ENCODE measurements at regions not wholly inside any gene's neighbourhood (a gene's known extent, or its start where the extent isn't known, plus 50 kb on each side); places are given as distances from the start of the nearest gene placed in this dataset.
"Not testable (repeated sequence)": the region's sequence is repeated elsewhere in the genome, so short reads cannot be mapped to it uniquely, and the experiment has no call there.

DNA sequence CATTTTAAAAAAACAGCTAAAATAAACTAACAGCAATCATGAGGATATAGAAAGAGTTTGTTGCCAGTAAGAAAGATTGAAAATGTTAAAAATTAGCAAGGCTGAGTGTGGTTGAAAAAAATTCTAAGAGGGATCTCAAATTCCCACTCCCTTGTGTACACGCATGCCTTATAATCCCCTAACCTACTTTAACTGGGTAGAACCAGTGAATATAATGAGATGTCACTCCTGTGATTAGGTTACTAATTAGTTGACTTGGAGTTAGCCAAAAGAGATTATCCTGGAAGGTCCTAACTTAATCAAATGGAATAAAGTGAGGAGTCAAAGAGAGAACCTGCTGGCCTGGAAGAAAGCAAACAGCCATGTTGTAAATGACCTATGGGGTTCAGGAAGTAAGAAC lies 286.0 kb upstream of the TGFBR2 start:
- Mint-ChIP-seq H3K27ac (no peak overlapping the region), H3K36me3 (ENCODE audit: low read depth) (no peaks in the 10 kb centered on the region), H3K4me1 (ENCODE audit: low read depth) (peaks cover 6% of the 10 kb centered on the region), H3K9me3 (no peaks in the 10 kb centered on the region), H3K4me3 (no peak overlapping the region), H3K27me3 (no peaks in the 10 kb centered on the region)
- intact Hi-C loops (cut with micrococcal nuclease): no loop called here

GRCh38 chr3:30321065-30321464 lies 285.3 kb upstream of the TGFBR2 start:
- Mint-ChIP-seq H3K36me3 (ENCODE audit: low read depth) (no peaks in the 10 kb centered on the region), H3K27ac (no peak overlapping the region), H3K4me3 (no peak overlapping the region), H3K4me1 (ENCODE audit: low read depth) (no peaks in the 10 kb centered on the region), H3K27me3 (no peaks in the 10 kb centered on the region), H3K9me3 (no peaks in the 10 kb centered on the region)
- intact Hi-C loops (cut with micrococcal nuclease): no loop called here

DNA sequence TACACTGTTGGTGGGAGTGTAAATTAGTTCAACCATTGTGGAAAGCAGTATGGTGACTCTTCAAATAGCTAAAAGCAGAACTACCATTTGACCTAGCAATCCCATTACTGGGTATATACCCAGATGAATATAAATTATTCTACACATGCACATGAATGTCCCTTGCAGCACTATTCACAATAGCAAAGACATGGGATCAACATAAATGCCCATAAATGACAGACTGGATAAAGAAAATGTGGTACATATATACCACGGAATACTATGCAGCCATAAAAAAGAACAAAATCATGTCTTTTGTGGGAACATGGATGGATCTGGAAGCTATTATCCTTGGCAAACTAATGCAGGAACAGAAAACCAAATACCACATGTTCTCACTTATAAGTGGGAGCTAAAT lies 282.8 kb upstream of the TGFBR2 start:
- H3K9me3 Mint-ChIP-seq; intact Hi-C loops (cut with micrococcal nuclease): not testable (repeated sequence)

DNA sequence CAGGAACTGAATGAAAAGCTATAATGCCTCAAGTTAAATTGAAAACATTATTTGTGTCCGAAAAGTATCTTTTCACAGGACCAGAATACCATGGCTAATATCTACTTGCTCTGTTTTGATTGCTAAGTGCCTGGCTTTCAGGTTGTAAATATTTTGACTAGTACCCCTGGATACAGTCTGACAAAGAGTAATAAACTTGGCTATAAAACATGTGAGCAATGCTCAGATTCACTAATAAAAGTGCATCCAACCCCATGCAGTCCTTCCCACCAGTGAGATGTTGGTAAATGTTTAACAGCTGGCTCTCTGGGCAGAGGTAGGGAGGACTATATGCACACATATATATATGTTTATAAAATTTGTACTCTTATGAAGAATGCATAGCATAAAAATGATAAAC lies 281.8 kb upstream of the TGFBR2 start:
- no peak overlapping the region for H3K4me3 Mint-ChIP-seq
- H3K27ac Mint-ChIP-seq: no peak overlapping the region
- H3K27me3 Mint-ChIP-seq: no peaks in the 10 kb centered on the region
- intact Hi-C loops (cut with micrococcal nuclease): no loop called here
- H3K4me1 Mint-ChIP-seq (ENCODE audit: low read depth): no peaks in the 10 kb centered on the region
- no peaks in the 10 kb centered on the region for H3K36me3 Mint-ChIP-seq (ENCODE audit: low read depth)
- H3K9me3 Mint-ChIP-seq: no peaks in the 10 kb centered on the region

More for the DNA sequence above, 282.8 kb upstream of the TGFBR2 start:
- H3K27ac Mint-ChIP-seq; H3K36me3 Mint-ChIP-seq (ENCODE audit: low read depth); H3K4me3 Mint-ChIP-seq; H3K4me1 Mint-ChIP-seq (ENCODE audit: low read depth); H3K27me3 Mint-ChIP-seq: not testable (repeated sequence)

DNA sequence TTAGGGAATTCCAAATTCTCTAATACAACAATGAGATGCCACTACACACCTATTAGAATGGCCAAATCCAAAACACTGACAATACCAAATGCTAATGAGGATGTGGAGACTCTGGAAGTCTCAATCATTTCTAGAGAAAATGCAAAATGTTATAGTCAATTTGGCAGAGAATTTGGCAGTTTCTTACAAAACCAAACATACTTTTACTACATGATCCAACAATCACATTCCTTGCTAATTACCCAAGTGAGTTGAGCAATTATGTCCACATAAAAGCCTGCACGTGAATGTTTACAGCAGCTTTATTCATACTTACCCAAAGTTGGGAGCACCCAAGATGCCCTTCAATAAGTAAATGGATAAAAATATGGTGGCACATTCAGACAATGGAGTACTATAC lies 278.4 kb upstream of the TGFBR2 start:
- intact Hi-C loops (cut with micrococcal nuclease); H3K4me3 Mint-ChIP-seq; H3K27ac Mint-ChIP-seq; H3K9me3 Mint-ChIP-seq; H3K27me3 Mint-ChIP-seq; H3K36me3 Mint-ChIP-seq (ENCODE audit: low read depth); H3K4me1 Mint-ChIP-seq (ENCODE audit: low read depth): not testable (repeated sequence)

DNA sequence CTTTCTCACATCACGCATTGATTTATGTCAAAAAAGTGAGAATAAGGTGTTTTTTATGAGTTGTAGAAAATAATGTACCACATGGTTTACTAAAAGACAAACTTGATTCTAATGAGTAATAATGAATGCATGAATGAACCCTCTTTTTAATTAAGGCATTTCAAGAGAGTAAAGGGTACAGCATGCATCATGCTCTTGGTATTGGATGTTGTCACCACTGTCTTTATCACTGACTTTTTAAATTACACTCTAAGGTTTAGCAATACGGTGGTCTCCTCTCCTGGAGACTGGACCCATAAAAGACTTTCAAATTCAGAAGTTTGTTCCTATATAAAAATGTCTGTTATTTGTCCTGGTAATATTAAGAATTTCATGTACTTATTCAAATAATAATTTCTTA lies 277.5 kb upstream of the TGFBR2 start:
- H3K4me3 Mint-ChIP-seq; H3K4me1 Mint-ChIP-seq (ENCODE audit: low read depth); H3K9me3 Mint-ChIP-seq; H3K36me3 Mint-ChIP-seq (ENCODE audit: low read depth); intact Hi-C loops (cut with micrococcal nuclease); H3K27me3 Mint-ChIP-seq; H3K27ac Mint-ChIP-seq: not testable (repeated sequence)

GRCh38 chr3:30331519-30331918 lies 274.9 kb upstream of the TGFBR2 start:
- H3K27me3 Mint-ChIP-seq: peaks cover 5% of the 10 kb centered on the region
- no peaks in the 10 kb centered on the region for H3K36me3 Mint-ChIP-seq (ENCODE audit: low read depth)
- H3K27ac Mint-ChIP-seq: no peak overlapping the region
- intact Hi-C loops (cut with micrococcal nuclease): no loop called here
- no peak overlapping the region for H3K4me3 Mint-ChIP-seq
- no peaks in the 10 kb centered on the region for H3K9me3 Mint-ChIP-seq
- peaks cover 8% of the 10 kb centered on the region for H3K4me1 Mint-ChIP-seq (ENCODE audit: low read depth)

DNA sequence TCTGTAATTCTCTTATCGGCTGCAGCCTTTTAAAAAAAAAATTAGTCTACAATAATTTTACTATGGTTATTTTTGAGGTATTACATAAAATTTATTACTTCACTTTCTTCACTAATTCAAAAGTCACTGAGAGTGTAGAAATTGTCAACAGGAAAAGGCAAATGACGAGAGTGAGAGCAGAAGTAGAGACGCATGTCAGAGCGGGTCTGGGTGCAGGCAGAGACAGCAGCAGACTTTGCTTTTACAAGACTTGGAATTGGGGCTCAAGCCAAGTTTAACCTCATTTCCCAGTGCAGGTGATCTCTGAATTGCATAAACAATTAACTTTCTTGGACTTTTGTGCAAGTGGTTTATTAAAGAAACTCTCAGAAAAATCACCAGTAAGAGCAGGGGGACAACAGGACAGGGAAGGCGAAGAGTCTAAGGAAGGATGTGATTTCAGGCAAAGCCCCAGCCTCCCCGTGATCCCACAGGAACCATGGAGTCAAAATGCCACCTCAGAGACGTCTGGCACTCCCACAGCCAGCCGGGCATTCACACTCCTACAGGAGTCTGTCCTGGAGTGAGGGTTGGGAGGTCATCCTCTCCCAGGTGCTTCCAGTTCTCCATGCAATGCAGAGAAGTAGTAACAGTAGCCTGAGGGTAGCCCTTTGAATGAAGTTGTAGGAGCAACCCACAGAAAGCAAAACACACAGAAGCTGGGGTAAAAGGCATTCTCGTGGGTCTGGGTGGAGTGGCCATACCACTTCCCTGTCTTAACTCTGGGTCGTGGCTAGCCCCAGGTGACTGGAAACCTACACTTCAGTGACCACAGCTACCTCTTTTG lies 274.0 kb upstream of the TGFBR2 start:
- peaks cover 8% of the 10 kb centered on the region for H3K4me1 Mint-ChIP-seq (ENCODE audit: low read depth)
- H3K9me3 Mint-ChIP-seq: no peaks in the 10 kb centered on the region
- peaks cover 5% of the 10 kb centered on the region for H3K27me3 Mint-ChIP-seq
- intact Hi-C loops (cut with micrococcal nuclease): no loop called here
- no peaks in the 10 kb centered on the region for H3K36me3 Mint-ChIP-seq (ENCODE audit: low read depth)
- H3K27ac Mint-ChIP-seq: no peak overlapping the region
- no peak overlapping the region for H3K4me3 Mint-ChIP-seq

GRCh38 chr3:30333143-30333542 lies 273.3 kb upstream of the TGFBR2 start:
- Mint-ChIP-seq H3K4me1 (ENCODE audit: low read depth) (peaks cover 8% of the 10 kb centered on the region), H3K4me3 (no peak overlapping the region), H3K36me3 (ENCODE audit: low read depth) (no peaks in the 10 kb centered on the region), H3K27ac (no peak overlapping the region), H3K27me3 (peaks cover 5% of the 10 kb centered on the region), H3K9me3 (peaks cover 7% of the 10 kb centered on the region)
- intact Hi-C loops (cut with micrococcal nuclease): no loop called here

DNA sequence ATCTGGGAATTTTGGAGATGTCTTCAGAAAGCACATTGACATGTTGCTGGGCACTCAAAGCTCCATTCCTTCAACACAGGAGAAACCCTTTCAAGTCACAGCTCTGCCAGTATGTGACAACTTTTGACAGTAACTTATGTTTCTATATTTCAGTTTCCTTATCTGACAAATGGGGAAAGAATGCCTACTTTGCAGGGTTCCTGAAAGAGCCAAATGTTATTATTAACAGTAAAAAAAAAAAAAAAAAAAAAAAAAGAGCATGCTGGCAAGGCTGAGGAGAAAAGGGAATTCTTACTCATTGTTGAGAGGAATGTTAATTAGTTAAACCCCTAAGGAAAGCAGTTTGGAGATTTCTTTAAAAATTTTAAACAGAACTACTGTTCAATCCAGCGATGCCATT lies 272.5 kb upstream of the TGFBR2 start:
- no peak overlapping the region for H3K4me3 Mint-ChIP-seq
- intact Hi-C loops (cut with micrococcal nuclease): no loop called here
- H3K27me3 Mint-ChIP-seq: peaks cover 5% of the 10 kb centered on the region
- H3K4me1 Mint-ChIP-seq (ENCODE audit: low read depth): peaks cover 8% of the 10 kb centered on the region
- no peak overlapping the region for H3K27ac Mint-ChIP-seq
- H3K36me3 Mint-ChIP-seq (ENCODE audit: low read depth): no peaks in the 10 kb centered on the region
- peaks cover 7% of the 10 kb centered on the region for H3K9me3 Mint-ChIP-seq

- no peak overlapping the region for H3K27ac Mint-ChIP-seq
- intact Hi-C loops (cut with micrococcal nuclease): no loop called here
- peaks cover 7% of the 10 kb centered on the region for H3K9me3 Mint-ChIP-seq
- H3K27me3 Mint-ChIP-seq: no peaks in the 10 kb centered on the region
- H3K4me1 Mint-ChIP-seq (ENCODE audit: low read depth): no peaks in the 10 kb centered on the region
- no peaks in the 10 kb centered on the region for H3K36me3 Mint-ChIP-seq (ENCODE audit: low read depth)
- no peak overlapping the region for H3K4me3 Mint-ChIP-seq
Measured at GRCh38 chr3:30340500-30340899, 265.9 kb upstream of the TGFBR2 start.

GRCh38 chr3:30341079-30341478 lies 265.3 kb upstream of the TGFBR2 start:
- intact Hi-C loops (cut with micrococcal nuclease): no loop called here
- Mint-ChIP-seq H3K4me3 (no peak overlapping the region), H3K9me3 (peaks cover 7% of the 10 kb centered on the region), H3K27ac (no peak overlapping the region), H3K4me1 (ENCODE audit: low read depth) (no peaks in the 10 kb centered on the region), H3K27me3 (no peaks in the 10 kb centered on the region), H3K36me3 (ENCODE audit: low read depth) (no peaks in the 10 kb centered on the region)

DNA sequence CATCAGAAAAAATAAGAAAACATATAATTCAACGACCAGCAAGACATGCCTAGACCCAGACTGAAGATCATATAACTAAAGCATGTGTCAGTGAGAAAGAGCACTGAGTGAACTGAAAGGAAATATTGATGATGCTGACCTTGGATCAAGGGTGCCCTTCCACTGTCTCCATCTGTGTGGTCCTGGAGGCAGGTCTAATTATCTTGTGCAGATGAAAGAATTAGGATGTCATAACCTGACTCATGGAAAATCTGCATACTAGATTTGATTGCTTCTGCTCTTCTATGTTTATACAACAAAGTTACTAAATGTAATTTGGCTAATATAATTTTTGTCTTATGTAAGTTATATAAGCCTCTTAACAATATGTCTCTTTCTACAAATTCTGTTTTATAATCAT lies 264.6 kb upstream of the TGFBR2 start:
- H3K4me1 Mint-ChIP-seq (ENCODE audit: low read depth): no peaks in the 10 kb centered on the region
- intact Hi-C loops (cut with micrococcal nuclease): no loop called here
- H3K27ac Mint-ChIP-seq: no peak overlapping the region
- no peaks in the 10 kb centered on the region for H3K36me3 Mint-ChIP-seq (ENCODE audit: low read depth)
- H3K4me3 Mint-ChIP-seq: no peak overlapping the region
- H3K9me3 Mint-ChIP-seq: peaks cover 7% of the 10 kb centered on the region
- no peaks in the 10 kb centered on the region for H3K27me3 Mint-ChIP-seq

DNA sequence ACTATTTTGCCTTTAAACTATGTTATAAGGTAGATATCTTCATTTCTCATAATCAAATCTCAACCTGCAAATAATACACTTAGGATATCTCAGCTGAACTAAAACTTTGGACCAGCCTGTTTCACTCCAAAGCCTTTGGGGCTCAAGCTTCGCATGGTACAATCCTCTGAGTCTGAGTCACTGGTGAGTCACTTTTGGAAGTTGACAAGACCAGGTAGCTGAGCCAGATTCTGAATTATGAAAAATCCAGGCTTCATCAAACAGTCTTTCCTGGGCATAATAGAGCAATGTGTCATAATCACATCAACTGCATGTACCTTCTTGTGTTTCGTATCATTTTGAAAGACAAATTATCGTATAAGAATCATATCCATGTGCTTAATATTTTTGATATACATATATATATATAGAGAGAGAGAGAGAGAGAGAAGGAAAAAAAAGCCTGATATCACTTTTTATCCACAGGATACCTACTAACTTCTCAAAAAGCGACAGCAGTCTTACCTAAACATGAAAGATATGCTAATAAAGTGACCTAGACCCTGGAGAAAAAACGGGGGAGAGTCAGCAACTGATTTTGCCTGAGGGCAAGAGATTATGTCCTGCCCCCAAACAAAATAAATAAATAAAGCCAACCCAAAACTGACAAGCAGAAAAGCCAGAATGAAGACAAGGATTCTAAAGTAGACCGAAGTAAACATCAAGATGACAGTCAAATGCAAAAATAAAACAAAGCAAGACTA lies 263.9 kb upstream of the TGFBR2 start:
- intact Hi-C loops (cut with micrococcal nuclease): no loop called here
- Mint-ChIP-seq H3K4me3 (no peak overlapping the region), H3K27ac (no peak overlapping the region), H3K36me3 (ENCODE audit: low read depth) (no peaks in the 10 kb centered on the region), H3K4me1 (ENCODE audit: low read depth) (no peaks in the 10 kb centered on the region), H3K27me3 (no peaks in the 10 kb centered on the region), H3K9me3 (peaks cover 7% of the 10 kb centered on the region)

Measured in dendritic cell treated with granulocyte-macrophage colony-stimulating factor and Interleukin-4, amounts not matched to agents 40 ng/mL and 50 ng/mL, for 4 days (primary cell).